SJSA1 (cell line): ENCODE measurements at regions not wholly inside any gene's neighbourhood (a gene's known extent, or its start where the extent isn't known, plus 50 kb on each side); places are given as distances from the start of the nearest gene placed in this dataset.
"Not testable (repeated sequence)": the region's sequence is repeated elsewhere in the genome, so short reads cannot be mapped to it uniquely, and the experiment has no call there.

Experiments
- DNase-seq, 2 experiments: peaks; one replicate each; pipeline ENCODE4 v3.0.0-alpha.2; 2015 to 2020; ENCODE audit warnings: low spot score in 2 of 2, low read depth in 1 of 2
- H3K27ac ChIP-seq: fragments of 250-450 bp; sonication (Bioruptor Pico); 2 replicates; pipeline ENCODE4 v1.5.1; 2020; ENCODE audit warnings: mild to moderate bottlenecking, moderate library complexity
- H3K27me3 ChIP-seq: fragments of 250-450 bp; sonication (Bioruptor Pico); replicated peaks from 2 replicates; pipeline ENCODE4 v1.5.1; 2020; ENCODE audit warnings: mild to moderate bottlenecking, moderate library complexity
- H3K36me3 ChIP-seq: fragments of 250-450 bp; sonication (Bioruptor Pico); 2 replicates; pipeline ENCODE4 v1.5.1; 2020; ENCODE audit warnings: mild to moderate bottlenecking
- H3K4me1 ChIP-seq: fragments of 250-450 bp; sonication (Bioruptor Pico); replicated peaks from 2 replicates; pipeline ENCODE4 v1.6.1; 2021; ENCODE audit warnings: mild to moderate bottlenecking
- H3K4me3 ChIP-seq: fragments of 250-450 bp; sonication (Bioruptor Pico); 2 replicates; pipeline ENCODE4 v1.5.1; 2020; ENCODE audit warnings: mild to moderate bottlenecking
- H3K9me3 ChIP-seq: fragments of 250-450 bp; sonication (Bioruptor Pico); replicated peaks from 2 replicates; pipeline ENCODE4 v1.5.1; 2020; ENCODE audit warnings: mild to moderate bottlenecking

DNA sequence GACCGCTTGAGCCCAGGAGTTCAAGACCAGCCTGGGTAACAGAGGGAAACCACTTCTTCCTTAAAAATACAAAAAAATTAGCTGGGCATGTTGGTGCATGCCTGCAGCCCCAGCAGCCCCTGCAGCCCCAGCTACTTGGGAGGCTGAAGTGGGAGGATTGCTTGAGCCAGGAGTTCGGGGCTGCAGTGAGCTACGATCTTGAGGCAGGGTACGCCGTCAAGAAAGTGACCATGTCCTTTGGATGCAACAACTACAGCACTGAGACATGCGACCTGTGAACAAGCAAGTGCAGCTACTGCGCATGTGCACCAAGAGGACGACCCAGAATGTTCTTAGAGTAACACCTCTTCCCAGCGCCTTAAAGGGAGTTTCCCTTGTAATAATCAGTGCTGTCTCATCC is 66.6 kb upstream of the ZNF479 start:
- H3K4me1 ChIP-seq, result no peaks in the 10 kb centered on the region

DNA sequence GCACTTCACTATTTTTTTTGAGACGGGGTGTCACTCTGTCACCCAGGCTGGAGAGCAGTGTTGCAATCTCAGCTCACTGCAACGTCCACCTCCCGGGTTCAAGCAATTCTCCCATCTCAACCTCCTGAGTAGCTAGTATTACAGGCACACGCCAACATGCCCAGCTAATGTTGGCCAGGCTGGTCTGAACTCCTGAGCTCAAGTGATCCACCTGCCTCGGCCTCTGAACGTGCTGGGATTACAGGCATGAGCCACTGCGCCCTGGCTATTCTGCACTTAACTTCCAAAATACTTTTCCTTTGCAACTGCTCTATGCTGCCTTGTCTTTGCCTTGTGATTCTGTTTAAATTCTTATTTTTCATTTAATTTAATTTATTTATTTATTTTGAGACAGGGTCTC is 67.0 kb upstream of the ZNF479 start:
- no peaks in the 10 kb centered on the region for H3K4me1 ChIP-seq
- DNase-seq, result no peak
- peaks cover 3% of the 10 kb centered on the region; the same call in 1 of the 2 replicates for H3K9me3 ChIP-seq

More for the DNA sequence above, 66.6 kb upstream of the ZNF479 start:
- H3K4me3 ChIP-seq, result no peak overlapping the region
- no peak overlapping the region for H3K27ac ChIP-seq
- H3K36me3 ChIP-seq, result no peaks in the 10 kb centered on the region
- H3K27me3 ChIP-seq, result no peaks in the 10 kb centered on the region
- peaks cover 3% of the 10 kb centered on the region; the same call in 1 of the 2 replicates for H3K9me3 ChIP-seq
- no peak for DNase-seq

DNA sequence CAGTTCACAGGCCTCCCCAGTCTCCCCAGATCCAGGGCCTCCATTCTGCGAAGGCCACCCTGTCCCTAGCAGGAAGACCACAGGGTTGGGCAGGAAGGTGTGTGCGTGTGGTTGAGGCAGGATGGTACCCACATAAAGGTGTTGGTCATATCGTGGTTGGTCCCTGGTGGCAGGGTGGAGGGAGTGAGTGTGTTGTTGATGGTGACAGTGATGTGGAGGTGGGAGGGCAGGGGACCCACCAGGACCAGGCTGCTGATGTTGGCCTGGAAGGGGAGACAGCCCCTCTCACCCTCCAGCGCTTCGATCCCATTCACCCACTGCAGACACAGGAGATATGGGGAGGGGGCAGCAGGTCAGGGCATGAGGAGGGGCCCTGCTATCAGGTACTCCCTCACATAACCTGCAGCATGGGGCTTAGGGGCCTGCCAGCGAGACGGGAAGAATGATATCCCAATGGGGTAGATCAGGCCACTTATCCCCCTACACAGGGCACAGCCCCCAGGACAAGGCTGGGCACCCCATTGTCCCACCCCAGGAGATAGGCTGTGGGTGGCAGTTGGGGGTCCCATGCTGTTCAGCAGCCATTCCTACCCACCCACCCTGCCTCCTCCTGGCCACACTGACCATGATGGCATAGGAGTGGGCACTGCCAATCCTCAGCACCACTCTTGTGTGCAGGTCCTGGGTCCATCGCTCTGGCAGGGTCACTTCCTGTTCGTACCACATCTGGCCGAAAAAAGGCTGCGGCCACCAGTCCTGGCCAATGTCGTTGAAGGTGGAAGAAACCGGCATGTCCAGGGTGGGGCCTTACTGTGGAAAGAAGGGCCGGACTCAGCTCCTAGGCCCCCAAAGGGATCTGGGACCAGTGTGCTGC is 69.0 kb upstream of the ZNF479 start:
- Histone ChIP-seq H3K36me3 (no peaks in the 10 kb centered on the region), H3K4me1 (no peaks in the 10 kb centered on the region), H3K27me3 (no peaks in the 10 kb centered on the region), H3K4me3 (no peak overlapping the region), H3K27ac (no peak overlapping the region), H3K9me3 (peaks cover 3% of the 10 kb centered on the region; the same call in 1 of the 2 replicates)
- DNase-seq, result peak in 1 of 2 experiments; percentile 30

More for the DNA sequence above, 67.0 kb upstream of the ZNF479 start:
- no peaks in the 10 kb centered on the region for H3K36me3 ChIP-seq
- no peak overlapping the region for H3K27ac ChIP-seq
- H3K4me3 ChIP-seq, result no peak overlapping the region
- no peaks in the 10 kb centered on the region for H3K27me3 ChIP-seq

DNA sequence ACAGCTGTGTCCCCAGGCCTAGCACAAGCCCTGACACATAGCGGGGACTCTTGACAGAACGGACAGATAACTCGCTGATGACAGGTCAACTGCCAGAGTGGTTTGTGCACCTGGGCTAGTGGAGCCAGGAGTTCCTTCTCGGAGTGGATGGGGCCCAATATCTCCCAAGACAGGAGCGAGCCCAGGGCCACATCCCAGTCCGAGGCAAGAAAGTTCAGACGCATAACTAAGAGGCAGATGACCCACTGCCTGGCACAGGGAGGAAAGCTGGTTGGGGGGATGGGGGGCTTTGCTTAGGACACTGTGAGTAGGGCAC is 69.6 kb upstream of the ZNF479 start:
- H3K27ac ChIP-seq, result no peak overlapping the region
- H3K4me1 ChIP-seq, result no peaks in the 10 kb centered on the region
- no peak overlapping the region for H3K4me3 ChIP-seq
- H3K36me3 ChIP-seq, result no peaks in the 10 kb centered on the region
- peaks cover 3% of the 10 kb centered on the region; the same call in 1 of the 2 replicates for H3K9me3 ChIP-seq
- DNase-seq, result peak in 1 of 2 experiments; percentile 30
- H3K27me3 ChIP-seq, result no peaks in the 10 kb centered on the region

DNA sequence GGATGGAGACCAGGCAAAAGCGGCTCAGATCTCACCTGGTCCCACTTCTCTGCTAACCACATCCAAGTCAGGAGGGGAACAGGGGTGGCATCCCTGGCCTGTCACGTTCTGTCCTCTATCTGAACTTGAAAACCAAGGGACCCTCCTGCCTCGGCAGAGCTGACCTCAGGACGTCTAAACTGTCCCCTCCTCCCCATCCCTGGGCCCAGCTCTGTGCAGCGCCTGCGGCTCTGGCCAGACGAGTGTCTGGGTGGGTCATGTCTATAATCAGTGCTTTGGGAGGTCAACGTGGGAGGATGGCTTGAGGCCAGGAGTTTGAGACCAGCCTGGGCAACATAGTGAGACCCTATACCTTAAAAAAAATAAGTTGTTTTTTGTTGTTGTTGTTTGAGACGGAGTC is 70.0 kb upstream of the ZNF479 start:
- Histone ChIP-seq H3K36me3 (no peaks in the 10 kb centered on the region), H3K4me1 (no peaks in the 10 kb centered on the region), H3K9me3 (peaks cover 3% of the 10 kb centered on the region; the same call in 1 of the 2 replicates), H3K27me3 (no peaks in the 10 kb centered on the region), H3K4me3 (no peak overlapping the region), H3K27ac (no peak overlapping the region)
- peak in 1 of 2 experiments; percentile 27 for DNase-seq

DNA sequence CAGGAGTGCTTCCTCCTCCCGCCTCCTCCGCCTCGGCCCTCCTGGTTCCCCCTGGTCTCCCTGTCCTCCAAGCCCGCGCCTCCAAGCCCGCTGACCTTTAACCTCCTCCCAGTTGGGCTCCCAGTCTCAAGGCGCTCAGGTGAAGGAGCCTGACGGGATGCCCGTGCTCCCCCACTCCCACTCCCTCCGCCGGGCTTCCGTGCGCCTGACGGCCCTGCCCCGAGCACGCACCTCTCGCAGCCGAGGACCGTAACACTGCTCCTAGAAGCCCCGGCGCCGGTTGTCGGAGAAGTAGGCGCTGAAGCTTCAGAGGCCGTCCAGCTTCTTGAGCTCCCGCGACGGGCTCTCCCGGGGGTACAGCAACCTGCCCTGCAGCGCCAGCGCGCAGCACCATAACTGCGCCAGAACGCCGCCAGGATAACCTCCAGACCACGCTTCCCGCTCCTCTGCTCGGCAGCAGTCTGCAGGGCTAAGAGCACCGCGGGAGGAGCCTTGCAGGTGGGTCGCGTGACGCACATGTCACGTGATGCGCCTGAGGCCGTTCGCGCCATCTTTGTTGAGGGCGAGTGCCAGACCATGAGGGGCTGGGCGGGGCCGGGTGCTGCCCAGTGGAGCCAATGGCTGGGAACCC is 71.0 kb upstream of the ZNF479 start:
- peak in 1 of 2 experiments; percentile 34 for DNase-seq
- H3K4me3 ChIP-seq, result no peak overlapping the region
- H3K27me3 ChIP-seq, result no peaks in the 10 kb centered on the region
- H3K9me3 ChIP-seq, result peaks cover 3% of the 10 kb centered on the region; the same call in 1 of the 2 replicates
- no peak overlapping the region for H3K27ac ChIP-seq
- H3K36me3 ChIP-seq, result no peaks in the 10 kb centered on the region
- no peaks in the 10 kb centered on the region for H3K4me1 ChIP-seq

DNA sequence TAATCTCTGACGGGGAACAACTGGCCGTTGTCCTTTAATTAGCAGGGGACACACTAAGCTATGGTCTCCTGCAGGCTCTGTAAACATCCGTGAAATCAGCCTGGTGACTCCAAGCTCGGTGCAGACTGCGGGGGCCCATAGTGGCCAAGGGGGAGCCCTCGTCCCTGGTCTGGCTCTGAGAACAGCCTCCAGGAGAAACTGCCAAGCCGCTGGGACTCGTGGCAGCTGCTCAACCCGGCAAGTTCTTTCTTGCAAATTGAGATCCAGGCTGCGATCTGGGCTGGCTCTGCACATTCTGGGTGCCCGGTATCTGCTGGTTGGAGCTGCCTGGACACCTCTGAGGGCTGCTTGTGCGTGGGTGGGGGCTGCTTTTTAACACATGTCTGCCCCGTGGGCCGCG is 71.6 kb upstream of the ZNF479 start:
- H3K4me1 ChIP-seq, H3K27ac ChIP-seq, H3K36me3 ChIP-seq, H3K4me3 ChIP-seq, H3K27me3 ChIP-seq, H3K9me3 ChIP-seq: not testable (repeated sequence)
- peak in 1 of 2 experiments; percentile 16 for DNase-seq

DNA sequence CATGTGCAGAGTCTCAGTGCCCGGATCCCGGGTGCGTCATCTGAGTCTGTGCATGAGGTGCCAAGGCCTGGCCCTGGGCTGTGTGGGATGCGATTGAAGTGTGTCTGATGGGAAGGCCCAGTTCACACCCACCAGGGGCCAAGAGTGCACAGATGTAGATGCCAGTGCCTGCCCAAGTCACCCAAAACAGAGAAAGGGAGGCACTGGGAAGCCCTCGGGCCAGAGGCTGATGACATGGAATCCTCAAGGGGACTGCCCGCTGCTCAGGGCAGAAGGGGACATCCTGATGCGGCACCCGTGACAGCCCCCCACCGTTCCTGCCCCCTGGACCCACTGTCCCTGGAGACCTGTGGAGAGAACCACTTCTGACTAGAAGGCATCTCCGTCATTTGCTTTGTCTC is 72.2 kb upstream of the ZNF479 start:
- Histone ChIP-seq H3K9me3 (peaks cover 3% of the 10 kb centered on the region; the same call in 1 of the 2 replicates), H3K36me3 (no peaks in the 10 kb centered on the region), H3K4me3 (no peak overlapping the region), H3K27me3 (no peaks in the 10 kb centered on the region), H3K27ac (no peak overlapping the region), H3K4me1 (no peaks in the 10 kb centered on the region)
- peak in 1 of 2 experiments; percentile 18 for DNase-seq

DNA sequence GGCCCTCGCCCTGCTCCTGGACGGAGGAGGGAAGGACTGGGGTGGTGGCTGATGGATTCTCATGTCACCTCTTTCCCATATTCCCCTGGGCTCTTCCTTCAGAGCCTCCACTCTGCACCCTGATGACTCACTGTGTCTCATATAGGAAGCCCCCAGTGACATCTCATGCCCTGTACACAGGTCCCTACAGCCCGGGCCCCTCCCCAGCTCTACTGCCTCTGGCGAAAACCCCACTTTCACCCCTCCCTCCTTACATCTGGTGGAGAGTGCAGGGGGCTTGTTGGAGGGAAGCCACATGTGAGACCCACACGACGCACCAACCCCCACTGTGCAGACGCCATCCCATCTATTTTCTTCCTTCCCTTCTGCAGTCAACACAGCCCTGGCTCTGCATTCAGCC is 72.8 kb upstream of the ZNF479 start:
- DNase-seq, result peak in 1 of 2 experiments; percentile 25
- no peaks in the 10 kb centered on the region for H3K36me3 ChIP-seq
- H3K27me3 ChIP-seq, result no peaks in the 10 kb centered on the region

DNA sequence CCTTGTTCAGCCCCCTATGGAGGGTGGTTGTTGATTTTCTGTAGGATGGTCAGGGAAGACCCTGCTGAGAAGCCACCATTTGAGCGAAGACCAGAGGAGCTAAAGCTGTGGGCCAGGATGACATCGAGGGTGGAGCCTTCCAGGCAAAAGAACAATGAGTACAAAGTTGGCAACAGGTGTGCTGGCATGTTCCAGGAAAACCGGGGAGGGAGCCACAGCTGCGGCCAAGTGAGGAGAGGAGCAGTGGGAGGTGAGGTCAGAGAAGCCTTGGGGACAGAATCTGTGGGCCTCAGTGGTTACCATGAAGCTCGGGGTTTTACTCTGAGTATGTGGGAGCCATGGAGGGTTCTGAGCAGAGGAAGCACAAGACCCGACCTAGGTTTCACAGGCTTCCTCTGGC is 75.6 kb upstream of the ZNF479 start:
- H3K36me3 ChIP-seq, result no peaks in the 10 kb centered on the region
- no peak overlapping the region for H3K27ac ChIP-seq
- no peaks in the 10 kb centered on the region for H3K27me3 ChIP-seq
- H3K4me1 ChIP-seq, result no peaks in the 10 kb centered on the region
- H3K4me3 ChIP-seq, result no peak overlapping the region
- no peak for DNase-seq
- H3K9me3 ChIP-seq, result 0 out of 2 replicates have a peak, but pooled peaks cover 3% of the 10 kb centered on the region

More for the DNA sequence above, 72.8 kb upstream of the ZNF479 start:
- Histone ChIP-seq H3K4me1 (no peaks in the 10 kb centered on the region), H3K27ac (no peak overlapping the region), H3K9me3 (peaks cover 3% of the 10 kb centered on the region; the same call in 1 of the 2 replicates), H3K4me3 (no peak overlapping the region)

DNA sequence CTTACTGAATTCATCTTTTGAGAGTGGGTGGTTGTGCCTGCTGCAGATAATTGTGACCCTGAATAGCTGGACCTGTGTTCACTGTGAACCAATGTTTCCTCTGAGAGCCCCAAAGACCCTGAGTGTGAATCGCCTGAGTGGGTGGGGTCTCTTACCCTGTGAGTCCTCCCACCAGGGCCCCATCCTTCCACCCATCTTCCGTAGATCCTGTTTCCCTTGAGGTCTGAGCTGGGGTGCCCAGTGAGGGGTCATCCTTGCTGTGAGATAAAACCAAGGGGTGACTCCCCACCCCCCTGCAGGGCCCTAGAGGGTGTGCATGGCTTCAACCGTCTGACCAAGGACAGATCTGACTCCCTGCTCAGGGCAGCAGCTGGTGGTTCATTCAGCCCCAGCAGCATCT is 78.0 kb upstream of the ZNF479 start:
- Histone ChIP-seq H3K4me3 (no peak overlapping the region), H3K4me1 (no peaks in the 10 kb centered on the region), H3K27me3 (no peaks in the 10 kb centered on the region), H3K27ac (no peak overlapping the region), H3K36me3 (no peaks in the 10 kb centered on the region), H3K9me3 (no peaks in the 10 kb centered on the region)
- DNase-seq, result no peak

DNA sequence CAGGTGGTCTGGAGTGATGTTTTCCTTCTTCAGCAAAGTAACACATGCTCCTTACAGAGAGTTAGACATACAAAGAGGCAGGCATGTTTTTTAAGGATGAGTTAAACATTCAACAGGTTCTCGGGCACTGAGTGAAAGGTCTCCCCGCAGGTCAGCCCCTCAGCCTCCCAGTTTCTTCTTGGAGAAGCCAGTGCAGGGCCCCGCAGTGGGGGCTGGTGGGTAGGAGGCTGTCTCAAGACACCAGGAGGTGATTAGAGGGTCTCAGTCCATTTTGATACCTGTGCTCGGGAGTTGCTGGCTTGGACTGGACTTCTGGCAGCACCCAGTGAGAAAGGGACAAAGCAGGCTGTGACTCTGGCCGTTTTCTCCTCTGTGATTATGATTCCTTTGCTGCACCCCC is 78.6 kb upstream of the ZNF479 start:
- Histone ChIP-seq H3K4me3 (no peak overlapping the region), H3K4me1 (no peaks in the 10 kb centered on the region), H3K27ac (no peak overlapping the region), H3K9me3 (no peaks in the 10 kb centered on the region), H3K27me3 (no peaks in the 10 kb centered on the region), H3K36me3 (no peaks in the 10 kb centered on the region)
- no peak for DNase-seq

DNA sequence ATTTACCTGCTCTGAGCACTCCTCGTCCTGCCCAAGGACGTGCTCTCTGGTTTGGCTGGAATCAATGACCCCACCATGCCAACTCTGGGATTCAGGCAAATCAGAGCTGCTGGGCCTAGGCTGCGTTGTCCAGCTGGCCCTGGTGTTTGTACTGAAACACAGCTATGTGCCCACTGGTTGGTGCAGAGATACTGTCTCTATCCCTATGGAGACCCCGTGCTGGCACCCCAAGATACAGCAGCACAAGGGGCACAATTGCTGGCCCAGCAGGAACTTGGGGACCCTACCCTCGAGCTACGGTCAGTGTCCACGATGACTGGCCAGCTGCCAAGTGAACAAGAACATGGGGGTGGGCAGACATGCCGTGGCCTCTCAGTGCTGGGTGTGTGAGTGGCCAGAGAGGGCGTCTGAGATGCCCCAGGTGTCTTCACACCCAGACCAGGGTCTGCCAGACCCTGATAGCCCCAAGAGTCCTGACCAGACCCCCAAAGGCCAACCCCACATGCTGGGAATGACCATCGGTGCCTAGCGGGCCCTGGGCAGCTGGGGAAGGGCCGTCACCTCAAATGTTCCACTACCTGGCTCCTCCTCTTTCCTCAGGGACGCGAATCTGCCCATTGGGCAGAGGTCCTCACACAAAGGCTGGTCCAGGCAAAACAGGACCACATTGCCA is 79.3 kb upstream of the ZNF479 start:
- Histone ChIP-seq H3K4me1 (no peaks in the 10 kb centered on the region), H3K9me3 (no peaks in the 10 kb centered on the region), H3K27me3 (no peaks in the 10 kb centered on the region), H3K36me3 (no peaks in the 10 kb centered on the region), H3K27ac (no peak overlapping the region), H3K4me3 (no peak overlapping the region)
- no peak for DNase-seq

DNA sequence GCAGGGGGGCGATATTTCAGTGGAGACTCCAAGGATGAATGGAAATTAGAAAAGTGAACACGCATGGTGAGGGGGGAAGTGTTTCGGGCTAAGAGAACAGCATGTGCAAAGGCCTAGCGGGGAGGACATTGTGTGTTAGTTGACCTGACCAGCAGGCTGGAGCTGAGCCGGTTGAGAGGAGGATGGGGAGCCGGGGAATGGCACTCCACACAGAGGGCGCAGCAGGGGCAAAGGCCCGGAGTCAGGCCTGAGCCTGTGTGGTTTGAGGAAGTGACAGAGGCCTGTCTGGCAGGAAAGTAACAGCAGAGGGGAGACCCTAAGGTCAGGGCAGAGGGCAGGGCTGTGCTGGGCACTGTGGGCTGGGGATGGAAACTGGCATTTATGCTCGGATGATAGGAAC is 83.2 kb upstream of the ZNF479 start:
- H3K9me3 ChIP-seq, result no peaks in the 10 kb centered on the region
- H3K4me1 ChIP-seq, result no peaks in the 10 kb centered on the region
- H3K4me3 ChIP-seq, result no peak overlapping the region
- no peaks in the 10 kb centered on the region for H3K27me3 ChIP-seq
- no peak for DNase-seq
- no peak overlapping the region for H3K27ac ChIP-seq
- H3K36me3 ChIP-seq, result no peaks in the 10 kb centered on the region
